ENCODE measurements at regions not wholly inside any gene's neighbourhood (a gene's known extent, or its start where the extent isn't known, plus 50 kb on each side); places are given as distances from the start of the nearest gene placed in this dataset.

DNA sequence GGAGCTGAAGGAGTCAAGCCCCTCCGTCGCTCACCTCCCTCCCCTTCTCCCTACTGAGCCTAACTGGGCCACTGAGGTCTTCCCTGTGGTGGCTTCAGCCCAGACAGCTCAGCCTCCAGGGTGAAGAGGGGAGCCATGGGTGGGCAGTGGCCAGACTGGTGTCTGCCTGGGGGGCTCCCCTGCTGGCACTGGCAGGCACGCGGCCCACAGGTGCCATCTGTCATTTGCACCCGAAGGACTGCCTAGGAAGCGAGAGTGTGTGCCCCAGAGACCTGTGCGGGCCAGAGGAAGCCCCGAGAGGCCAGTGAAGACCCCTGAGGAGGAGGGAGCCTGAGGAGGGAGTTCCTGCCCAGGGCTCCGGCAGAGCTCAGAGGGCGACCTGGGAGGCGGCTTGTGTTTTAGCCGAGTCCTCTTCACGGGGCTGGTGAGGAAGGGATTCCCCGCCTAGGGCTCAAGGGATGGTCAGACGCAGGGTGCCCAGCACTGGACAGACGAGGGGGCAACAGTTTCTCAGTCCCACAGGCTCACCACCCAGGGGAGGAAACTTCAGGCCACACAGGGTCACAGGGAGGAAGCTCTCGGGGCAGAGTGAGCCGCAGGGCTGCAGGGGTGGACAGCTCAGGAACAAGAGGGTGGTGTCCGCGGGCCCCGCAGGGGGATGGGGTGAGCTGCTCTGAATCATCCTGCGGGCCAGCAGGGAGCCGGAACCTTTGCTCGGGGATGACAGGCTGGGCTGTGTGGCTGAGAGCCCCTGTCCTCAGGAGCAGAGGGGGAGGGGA lies 76.2 kb upstream of the PPP2R2D start:
- DNase-seq, result peak; percentile 65

DNA sequence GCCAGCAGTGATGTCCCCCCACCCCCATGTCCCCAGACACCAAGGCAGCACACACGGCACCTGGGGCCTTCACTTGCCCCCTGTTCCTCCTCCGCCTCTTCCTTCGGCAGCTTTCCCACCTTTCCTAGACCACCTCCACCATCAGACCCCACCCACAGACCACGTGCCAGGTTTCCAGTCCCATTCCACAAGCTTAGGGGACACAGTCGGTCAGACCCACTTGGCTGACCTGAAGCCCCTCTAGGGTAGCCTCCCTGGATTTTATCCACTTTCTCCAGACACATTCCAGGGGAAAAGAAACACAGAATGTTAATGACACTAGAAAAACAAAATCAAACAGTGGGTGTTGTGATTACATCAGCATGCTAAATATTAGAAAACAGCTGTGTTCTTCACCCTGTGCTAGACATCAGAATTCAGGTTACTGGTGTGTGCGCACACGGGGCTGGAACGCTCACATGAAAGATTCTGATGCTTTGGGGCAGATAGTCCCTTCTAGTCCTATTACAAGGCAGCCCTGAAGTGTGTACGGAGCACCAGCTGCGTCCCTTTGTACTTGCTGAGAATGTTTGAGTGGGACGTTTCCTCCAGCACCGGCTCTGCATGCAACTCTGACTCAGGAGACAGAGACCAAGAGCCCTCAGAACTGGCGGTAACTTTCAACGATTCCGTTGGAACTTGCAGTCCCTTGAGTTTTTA lies 75.5 kb upstream of the PPP2R2D start:
- DNase-seq, result peak; percentile 55

DNA sequence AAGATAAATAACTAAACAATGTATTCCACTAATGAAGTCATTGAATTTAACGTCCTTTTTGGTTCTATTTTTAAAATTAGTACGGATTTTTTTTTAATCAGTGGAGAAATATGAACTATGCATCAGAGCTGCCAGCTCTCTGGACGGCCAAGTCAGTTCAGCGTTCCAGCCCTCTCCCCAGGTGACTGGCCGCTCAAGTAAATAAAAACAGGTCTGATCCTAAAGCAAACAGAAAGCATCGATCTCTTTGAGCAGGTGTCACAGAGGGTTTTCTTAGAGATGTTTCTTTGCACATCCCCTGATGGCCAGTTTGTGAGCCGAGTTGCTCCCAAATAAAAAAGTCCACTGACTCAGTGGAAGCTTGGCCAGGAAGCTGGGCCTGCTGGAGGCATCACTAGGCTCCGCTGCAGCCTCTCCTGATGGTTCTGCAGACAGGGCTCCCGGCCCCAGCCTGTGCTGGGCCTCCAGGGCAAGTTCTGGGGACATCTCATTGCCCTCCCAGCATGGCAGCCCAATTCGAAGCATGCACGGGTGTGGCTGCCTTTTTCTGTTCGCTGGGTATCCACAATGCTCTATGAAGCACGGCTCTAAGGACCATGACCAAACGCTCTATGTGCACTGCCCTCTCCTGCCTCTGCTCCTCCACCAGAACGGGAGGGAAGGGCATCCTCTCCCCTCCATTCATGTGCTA lies 74.7 kb upstream of the PPP2R2D start:
- DNase-seq, result peak; percentile 36

DNA sequence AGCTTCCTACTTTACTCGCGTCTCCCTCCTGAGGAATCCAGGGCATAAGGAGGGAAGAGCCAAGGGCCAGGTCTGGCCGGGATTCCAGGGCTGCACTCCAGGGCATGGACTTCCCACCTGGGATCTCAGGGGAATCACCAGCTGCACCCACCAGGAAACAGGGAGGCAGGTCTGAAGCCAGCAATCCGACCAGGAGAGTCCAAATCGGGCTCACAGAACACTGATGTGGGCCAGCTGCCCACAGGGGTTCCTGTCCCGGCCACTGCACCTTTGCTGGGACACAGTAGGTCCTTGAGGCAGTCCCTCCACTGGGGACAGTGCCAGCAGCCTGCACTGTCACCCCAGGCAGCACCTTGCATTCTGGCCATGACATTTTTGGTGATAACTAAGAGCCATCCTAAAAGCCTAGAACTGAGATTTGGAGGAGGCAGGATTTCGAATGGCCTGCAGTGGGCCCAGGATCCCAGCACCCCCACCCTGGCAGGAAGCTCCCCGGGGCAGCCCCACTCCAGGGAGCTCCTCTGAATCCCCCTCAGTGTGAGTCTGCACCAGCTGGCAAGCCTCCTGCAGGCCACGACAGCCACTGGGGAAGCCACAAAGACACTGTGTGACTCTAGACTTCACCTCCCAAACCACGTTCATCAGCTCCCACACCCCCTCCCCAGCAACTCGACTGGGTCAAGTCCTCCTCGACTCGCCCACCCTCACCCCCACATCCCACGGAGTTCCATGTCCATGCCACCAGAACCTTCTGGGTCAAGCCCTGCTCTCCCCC lies 71.5 kb upstream of the PPP2R2D start:
- no peak for DNase-seq

DNA sequence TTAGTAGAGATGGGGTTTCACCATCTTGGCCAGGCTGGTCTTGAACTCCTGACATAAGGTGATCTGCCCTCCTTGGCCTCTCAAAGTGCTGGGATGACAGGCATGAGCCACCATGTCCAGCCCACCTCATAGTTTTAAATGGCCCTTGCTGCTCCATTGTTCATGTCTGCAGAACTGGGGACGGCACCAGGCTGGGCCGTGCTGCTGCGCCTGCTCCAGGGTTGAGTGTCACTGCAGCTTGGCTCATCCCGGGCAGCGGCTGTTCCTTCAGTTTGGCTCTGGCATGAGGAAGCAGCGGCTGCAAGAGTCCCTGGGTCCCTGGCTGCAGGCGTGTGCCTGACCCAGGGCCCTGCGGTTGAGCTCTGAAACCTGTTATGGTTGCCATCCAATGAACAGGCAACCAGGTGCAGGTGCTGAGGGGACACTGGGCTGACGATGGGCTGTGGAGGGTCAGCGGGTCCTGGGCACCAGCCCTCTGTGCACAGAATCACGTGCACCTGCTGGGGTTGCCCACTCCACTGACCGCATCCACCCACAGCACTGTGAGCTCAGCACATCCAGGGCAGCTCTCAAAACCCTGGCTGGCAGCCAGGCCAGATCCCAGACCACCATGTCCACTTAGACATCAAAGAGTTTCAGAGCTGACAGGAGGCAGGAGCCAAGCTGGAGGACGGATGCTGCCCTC lies 70.2 kb upstream of the PPP2R2D start:
- DNase-seq, result no peak

DNA sequence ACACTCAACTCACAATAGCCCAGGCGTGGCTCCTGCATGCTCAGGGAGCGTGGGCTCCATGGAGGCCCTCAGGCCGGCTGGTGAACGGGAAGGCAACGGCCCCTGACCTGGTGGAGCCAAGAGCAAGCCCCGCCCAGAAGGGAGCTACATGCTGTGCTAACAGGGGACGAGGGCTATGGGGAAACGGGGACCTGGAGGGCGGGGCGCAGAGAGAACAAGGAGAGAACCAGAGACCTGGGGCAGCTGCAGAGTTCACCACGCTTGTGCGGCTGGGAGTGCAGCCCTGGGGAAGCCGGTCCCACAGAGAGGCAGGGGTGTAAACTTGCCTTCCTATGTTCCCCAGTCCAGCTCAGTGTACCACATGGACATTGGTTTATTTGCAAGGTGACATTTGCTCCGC lies 69.2 kb upstream of the PPP2R2D start:
- DNase-seq, result no peak

DNA sequence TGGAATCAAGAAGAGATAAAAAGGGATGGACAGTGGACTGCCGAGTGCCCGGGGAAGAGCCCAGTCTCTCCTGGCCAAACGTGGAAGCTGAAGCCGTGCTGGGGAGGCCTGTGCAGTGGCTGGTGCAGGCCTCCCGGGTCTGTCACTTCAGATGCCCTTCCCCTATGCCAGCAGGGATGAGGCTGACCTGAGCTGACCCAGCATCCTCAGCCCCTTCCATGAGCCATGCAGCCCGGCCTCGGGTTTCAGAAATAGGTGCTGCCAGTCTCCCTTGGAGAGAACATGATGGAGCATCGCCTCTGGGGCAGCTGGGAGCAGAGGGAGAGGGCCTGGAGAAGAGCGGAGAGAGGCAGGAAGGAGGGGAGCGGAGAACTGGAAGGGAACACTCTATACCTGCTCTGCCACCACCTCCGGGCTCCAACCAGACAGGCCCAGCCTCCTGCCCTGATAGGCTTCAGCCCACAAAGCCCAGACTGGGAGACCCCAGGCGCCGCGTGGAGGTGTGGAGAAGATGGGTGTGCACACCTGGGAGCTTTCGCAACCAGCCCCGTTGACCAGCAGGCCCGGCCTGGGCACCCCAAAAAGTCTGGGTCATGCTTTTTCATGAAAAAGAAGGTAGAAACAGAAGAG lies 68.6 kb upstream of the PPP2R2D start:
- DNase-seq, result no peak

DNA sequence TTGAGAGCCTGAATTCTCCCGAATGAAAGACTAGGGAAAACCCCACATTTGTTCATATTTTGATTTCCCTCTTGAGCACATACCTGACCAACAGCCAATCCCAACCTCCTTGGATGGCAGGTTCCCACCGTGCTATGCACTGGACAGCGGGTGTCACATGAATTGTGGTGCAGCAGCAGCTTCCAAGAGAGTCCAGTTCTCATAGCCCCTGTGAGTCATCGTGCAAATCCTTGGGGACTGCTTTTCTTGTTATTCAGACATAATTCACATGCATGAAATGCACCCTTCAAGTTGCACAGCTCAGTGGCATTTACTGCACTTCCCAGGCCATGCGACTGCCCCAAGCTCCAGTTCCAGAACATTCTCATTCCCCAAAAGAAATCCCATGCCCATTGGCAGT lies 67.8 kb upstream of the PPP2R2D start:
- no peak for DNase-seq

DNA sequence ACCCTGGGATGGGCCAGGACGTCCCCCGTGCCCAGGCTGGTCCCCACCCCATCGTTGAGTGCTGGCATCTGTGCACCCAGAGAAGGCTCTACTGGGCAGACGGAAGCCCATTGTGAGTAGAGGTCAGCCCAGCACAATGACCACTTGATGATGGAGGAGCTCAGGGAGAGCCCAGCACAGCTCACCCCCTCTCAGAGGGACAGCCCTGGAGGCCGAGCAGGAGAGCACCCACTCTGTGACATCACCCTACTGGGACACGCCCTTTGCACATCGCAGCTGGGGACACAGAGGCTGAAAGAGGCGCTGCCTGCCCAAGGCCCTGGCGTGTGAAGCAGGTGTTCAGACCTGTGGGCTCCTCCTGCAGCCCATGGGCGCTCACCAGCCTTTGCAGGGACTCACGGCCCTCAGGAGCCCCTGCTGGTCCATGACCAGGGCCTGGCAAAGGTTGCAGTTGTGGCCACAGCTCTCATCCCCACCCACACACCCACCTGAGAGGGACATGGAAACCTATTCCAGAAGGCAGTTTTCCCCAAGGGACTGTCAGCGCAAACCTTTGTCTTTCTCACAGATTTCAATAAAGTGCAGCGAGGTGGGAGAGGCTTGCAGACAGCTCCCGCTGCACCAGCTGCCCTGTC lies 67.2 kb upstream of the PPP2R2D start:
- no peak for DNase-seq

DNA sequence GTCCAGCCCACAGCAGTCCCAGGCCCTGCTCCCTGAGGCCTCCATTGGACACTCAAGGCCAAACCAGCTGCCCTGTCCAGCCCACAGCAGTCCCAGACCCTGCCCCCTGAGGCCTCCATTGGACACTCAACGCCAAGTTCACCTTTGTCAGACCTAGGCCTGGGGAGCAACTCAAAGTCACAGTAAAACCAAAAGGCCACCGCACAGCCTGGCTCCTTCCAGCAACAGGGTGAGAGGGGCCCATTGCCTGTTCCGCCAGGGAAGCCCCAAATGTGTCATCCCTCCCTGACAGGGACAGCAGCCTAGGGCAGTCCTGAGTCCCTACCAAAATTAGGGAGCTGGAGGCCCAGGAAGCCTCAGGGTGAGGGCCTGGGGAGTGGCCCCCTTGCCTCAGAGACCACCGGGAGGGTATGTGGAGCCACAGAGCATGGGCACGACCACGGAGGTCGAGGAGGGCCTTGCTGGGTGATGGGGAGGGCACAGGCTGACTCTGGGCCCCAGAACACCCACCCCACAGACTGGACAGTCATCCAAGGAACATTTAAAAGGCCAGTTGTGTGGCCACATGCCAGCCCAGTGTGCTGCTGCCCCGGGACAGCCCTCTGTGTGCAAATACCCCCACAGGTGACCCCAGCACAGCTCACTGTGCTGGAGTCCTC lies 66.5 kb upstream of the PPP2R2D start:
- DNase-seq, result no peak

DNA sequence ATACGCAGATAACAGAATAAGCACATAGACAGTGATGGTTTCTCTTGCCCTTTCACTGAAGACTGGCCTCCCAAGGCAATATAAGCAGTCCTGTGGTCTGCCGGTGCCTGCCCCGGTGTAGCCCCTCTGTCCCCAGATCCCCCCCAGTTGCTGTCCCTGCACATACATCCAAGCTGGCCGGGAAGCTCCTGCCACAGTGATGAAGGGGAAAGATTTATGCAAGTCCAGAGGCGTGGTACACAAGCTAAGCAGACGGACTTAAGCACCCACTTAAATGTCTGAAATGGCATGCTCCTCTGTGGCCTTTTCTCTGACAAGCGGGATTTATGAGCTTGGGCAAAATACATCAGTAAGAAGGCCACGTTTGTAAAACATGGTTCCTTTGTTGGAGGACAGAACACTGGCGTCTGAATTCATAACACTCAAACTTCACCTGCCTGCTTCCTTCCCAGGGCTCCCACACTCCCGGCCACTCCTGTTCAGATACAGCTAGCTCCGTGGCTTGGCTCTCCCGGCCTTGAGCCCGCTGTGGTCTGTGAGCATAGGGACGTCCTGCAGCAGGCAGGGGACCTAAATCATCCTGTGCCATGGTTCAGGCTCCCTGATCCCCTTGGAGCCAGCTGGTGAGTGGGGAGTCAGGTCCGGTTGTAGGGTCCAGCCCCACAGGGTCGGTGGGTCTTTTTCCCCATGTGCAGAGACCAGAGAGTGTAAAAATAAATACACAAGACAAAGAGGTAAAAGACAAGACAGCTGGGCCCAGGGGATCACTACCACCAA lies 61.7 kb upstream of the PPP2R2D start:
- DNase-seq, result peak; percentile 22

DNA sequence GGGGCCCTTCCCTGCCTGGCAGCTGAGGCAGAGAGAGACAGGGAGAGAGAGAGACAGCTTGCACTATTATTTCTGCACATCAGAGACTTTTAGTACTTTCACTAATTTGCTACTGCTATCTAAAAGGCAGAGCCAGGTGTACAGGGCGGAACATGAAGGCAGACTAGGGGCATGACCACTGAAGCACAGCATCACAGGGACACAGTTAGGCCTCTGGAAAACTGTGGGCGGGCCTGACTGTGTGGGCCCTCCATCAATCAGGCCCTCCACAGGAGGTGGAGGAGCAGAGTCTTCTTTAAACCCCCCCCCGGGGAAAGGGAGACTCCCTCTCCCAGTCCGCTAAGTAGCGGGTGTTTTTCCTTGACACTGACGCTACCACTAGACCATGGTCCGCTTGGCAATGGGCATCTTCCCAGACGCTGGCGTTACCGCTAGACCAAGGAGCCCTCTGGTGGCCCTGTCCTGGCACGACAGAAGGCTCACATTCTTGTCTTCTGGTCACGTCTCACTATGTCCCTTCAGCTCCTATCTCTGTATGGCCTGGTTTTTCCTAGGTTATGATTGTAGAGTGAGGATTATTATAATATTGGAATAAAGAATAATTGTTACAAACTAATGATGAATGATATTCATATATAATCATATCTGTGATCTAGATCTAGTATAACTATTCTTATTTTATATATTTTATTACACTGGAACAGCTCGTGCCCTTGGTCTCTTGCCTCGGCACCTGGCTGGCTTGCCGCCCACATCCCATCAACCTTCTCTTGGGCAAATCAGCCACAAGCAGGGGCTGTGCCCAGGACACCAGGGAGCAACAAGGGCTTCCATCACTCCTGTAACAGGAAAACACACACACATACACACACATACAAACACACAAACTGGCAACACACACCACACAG lies 60.7 kb upstream of the PPP2R2D start:
- peak; percentile 69 for DNase-seq

DNA sequence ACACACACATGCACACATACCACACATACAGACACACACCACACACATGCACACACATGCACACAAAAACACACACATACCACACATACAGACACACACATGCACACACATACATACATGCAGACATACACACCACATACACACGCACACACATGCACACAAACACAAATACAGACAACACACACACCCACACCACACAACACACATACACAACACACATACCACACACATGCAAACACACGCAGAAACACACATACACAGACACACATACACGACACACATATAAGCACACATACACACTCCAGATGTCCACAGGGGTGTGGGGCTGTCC lies 60.1 kb upstream of the PPP2R2D start:
- no peak for DNase-seq

DNA sequence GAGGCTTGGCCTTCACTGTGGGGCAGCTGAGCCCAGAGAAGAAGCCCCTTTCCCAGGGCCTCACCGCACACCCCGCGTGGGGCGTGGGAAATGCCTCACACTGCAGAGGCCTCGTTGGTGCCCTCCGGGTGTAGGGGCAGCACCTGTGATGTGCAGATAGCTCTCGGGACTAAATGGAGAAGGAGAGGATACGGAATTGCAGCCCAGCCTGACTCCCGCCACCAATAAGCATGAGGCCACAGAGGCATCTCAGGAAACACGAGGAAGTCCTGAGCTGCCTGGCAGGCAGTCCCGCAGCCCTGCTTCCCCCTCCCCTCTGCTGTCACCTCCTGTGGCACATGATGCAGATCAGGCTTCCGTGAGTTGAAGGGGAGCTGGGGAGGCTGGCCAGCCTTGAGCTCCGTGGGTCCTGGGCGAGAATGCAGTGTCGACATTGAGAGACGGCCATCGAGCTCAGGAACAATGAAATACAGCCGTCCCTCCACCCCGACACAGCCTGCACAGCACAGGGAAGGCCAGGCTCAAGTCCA lies 59.6 kb upstream of the PPP2R2D start:
- DNase-seq, result peak; percentile 50

DNA sequence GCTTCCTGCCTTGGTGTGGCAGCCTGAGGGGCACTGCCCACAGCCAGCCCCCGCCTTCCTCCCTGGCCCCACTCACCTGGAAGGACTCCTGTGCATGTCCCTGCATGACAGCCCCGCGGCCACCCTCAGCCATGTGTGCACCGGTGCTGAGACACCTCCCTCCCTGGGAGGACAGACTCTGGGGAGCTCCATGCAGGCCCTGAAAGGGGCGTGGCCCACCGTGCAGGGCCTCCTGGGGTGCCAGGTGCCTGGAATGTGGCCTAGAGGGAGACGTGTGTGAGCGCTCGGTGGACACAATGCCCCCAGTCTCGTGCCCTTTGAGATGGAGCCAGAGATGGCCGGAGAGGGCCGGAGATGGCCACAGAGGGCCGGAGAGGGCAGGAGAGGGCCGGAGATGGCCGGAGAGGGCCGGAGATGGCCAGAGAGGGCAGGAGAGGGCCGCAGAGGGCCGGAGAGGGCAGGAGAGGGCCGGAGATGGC lies 59.1 kb upstream of the PPP2R2D start:
- DNase-seq, result peak; percentile 50

DNA sequence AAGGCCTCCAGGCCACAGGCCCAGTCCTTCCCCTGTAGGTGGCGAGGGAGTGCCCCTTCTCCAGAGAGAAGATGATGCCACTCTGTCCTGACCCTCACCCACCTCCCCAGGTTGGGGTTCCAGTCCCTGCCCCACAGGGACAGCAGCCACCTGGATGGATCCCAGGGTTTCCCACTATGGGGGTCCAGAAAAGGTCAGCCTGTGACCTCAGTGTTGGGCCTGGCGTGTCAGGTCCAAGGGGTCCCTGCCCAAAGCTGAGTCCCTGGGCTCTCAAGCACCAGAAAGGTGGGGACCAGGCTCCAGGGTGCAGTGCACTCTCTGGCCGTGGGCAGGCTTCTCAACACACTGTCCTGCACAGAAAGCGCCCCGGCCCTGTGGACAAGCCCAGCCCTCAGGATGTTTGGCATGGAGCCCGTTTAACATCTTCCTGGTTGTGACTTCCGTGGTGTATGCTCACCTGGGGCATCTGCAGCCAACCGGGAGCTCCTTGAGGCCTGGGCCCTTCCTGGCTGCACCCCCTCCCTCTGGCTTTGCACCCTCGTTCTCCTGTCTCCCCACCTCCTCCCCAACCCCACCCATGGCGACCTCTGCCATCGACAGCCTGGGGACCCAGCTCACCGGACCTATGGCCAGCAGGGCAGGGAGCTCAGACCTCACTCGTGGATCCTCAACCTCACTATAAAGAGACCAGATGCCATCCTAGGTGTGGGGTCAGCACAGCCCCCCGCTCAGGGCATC lies 58.3 kb upstream of the PPP2R2D start:
- DNase-seq, result peak; percentile 38

DNA sequence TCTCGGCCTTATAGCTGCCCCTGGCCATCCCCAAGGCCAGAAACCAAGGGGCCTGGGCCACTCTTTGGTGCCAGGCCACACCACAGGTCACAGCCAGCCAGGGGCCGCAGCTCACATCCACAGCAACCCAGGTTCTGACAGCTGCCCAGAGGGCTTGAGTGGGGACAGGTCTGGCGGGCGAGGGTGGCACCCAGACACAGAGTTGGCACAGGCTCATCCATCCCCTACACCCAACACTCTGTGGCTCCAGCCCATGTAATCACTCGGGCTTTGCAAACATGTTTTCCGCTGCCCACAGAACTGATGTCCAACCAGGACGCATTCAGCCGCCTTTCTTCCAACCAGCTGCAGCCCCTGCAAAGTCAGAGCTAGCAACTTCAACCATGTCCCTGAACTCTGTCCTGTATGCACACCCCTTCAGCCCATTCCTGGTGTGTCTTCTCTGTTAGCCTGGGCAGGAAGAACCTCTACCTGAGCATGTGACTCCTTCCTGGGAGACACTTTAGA lies 57.7 kb upstream of the PPP2R2D start:
- peak; percentile 37 for DNase-seq

DNA sequence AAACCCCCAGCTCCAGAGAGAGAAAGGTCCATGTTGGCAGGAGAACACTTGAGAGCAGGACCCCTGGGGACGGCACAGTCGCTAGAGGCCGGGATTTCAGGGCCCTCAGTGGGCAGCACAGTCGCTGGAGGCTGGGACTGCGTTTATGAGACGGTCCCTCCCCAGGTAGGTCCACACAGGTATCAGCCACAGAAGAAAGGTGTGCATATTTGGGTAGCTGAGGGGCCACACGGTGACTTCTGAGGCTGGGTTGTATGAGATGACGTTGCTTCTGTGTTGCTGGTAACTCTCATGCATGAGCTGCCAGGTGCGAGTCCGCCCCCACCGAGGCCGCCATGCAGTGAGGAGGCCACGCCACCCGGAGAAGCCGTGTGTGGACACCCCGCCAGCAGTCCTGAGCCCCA lies 56.9 kb upstream of the PPP2R2D start:
- peak; percentile 32 for DNase-seq
